ENCODE measurements at regions not wholly inside any gene's neighbourhood (a gene's known extent, or its start where the extent isn't known, plus 50 kb on each side); places are given as distances from the start of the nearest gene placed in this dataset.

DNA sequence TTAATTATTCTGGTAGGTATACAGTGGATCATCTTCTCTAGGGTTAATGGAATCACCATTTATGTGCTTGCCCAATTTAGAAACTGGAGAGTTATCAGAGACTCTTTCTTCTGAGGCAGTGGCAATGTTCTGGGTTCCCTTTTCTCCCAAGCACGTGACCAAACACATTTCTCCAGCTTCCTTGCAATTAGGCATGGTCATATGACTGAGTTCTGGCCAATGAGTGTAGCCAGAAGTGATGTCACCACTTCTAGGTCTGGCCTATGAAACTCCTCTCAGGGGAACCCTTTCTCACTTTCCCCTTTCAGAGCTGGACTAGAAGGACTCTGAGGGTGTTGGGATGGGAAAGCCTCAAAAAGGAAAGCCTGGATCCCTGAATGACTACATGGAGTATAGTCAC, 172.0 kb downstream of the NSG2 start:
- Histone ChIP-seq H3K36me3 (no peaks in the 10 kb centered on the region), H3K9me3 (peaks cover 0 to 8% (median 0%) of the 10 kb centered on the region in 3 donors), H3K4me1 (no peaks in the 10 kb centered on the region), H3K27ac (no peak overlapping the region), H3K27me3 (no peaks in the 10 kb centered on the region), H3K4me3 (no peak overlapping the region)
- no peak for ATAC-seq
- TF ChIP-seq, protein P1, sequence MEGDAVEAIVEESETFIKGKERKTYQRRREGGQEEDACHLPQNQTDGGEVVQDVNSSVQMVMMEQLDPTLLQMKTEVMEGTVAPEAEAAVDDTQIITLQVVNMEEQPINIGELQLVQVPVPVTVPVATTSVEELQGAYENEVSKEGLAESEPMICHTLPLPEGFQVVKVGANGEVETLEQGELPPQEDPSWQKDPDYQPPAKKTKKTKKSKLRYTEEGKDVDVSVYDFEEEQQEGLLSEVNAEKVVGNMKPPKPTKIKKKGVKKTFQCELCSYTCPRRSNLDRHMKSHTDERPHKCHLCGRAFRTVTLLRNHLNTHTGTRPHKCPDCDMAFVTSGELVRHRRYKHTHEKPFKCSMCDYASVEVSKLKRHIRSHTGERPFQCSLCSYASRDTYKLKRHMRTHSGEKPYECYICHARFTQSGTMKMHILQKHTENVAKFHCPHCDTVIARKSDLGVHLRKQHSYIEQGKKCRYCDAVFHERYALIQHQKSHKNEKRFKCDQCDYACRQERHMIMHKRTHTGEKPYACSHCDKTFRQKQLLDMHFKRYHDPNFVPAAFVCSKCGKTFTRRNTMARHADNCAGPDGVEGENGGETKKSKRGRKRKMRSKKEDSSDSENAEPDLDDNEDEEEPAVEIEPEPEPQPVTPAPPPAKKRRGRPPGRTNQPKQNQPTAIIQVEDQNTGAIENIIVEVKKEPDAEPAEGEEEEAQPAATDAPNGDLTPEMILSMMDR (IDR thresholded peaks at IDR 0.05 in 4 of 5, conservative IDR thresholded peaks at IDR 0.05 in 1 of 5), result no peak
- TF ChIP-seq POLR2A (IDR thresholded peaks at IDR 0.05), result no peak
- in situ Hi-C loops (cut with MboI; ENCODE audit: low sequenced_read_pairs in 4 of 4), result no loop called here
- intact Hi-C loops (cut with DNase I; ENCODE audit: low total_unique reads), result no loop called here
- DNase-seq, result no peak

DNA sequence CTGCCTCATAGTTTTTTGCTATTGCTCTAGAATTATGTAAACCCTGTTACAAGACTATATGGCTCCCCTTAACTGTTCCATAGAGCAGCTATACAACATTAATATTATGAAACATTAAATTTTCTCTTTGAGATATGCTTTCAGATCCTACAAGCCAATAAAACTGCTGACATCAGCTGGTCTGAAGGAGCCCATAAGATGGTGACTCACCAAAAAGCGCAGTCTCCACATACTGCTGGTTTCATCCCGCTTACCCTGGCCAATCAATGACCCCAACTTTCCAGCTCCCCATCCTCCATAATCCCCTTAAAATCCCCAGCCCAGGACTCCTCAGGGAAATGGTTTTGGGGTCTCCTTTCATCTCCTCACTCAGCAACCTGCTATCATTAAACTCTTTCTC, 172.7 kb downstream of the NSG2 start:
- H3K9me3 ChIP-seq, result peaks cover 0 to 8% (median 0%) of the 10 kb centered on the region in 3 donors
- intact Hi-C loops (cut with DNase I; ENCODE audit: low total_unique reads) (no loop called here), in situ Hi-C loops (cut with MboI; ENCODE audit: low sequenced_read_pairs in 4 of 4) (no loop called here)
- H3K4me1 ChIP-seq, result no peaks in the 10 kb centered on the region
- no peak for DNase-seq
- no peak overlapping the region for H3K27ac ChIP-seq
- no peaks in the 10 kb centered on the region for H3K36me3 ChIP-seq
- no peak for TF ChIP-seq POLR2A (IDR thresholded peaks at IDR 0.05)
- no peak for ATAC-seq
- H3K4me3 ChIP-seq, result no peak overlapping the region
- no peaks in the 10 kb centered on the region for H3K27me3 ChIP-seq

DNA sequence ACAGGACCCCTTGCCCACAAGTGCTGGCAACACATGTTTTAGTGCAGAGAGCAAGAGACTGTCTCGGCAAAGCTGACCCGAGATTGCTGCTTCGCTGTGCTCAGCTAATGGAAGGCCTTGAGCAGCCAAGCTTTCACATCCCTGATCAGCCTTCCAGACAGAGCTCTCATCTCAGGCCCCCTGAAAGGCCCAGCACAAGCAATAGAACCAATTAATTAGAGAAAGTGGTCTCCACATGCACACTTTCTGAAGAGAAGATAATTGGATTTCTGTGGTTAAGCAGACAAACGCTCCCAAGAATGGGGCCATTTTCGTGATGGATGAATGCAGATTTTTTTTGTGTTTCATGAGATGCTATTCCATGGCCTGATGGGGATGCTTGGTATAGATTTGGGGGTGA, 174.9 kb downstream of the NSG2 start:
- DNase-seq (no peak), ATAC-seq (no peak)
- Histone ChIP-seq H3K36me3 (no peaks in the 10 kb centered on the region), H3K27me3 (no peaks in the 10 kb centered on the region), H3K9me3 (peaks cover 0 to 8% (median 0%) of the 10 kb centered on the region in 3 donors), H3K4me1 (no peaks in the 10 kb centered on the region), H3K4me3 (no peak overlapping the region), H3K27ac (no peak overlapping the region)
- intact Hi-C loops (cut with DNase I; ENCODE audit: low total_unique reads), result no loop called here
- TF ChIP-seq, protein P1 (IDR thresholded peaks at IDR 0.05 in 4 of 5, conservative IDR thresholded peaks at IDR 0.05 in 1 of 5), result no peak
- no peak for TF ChIP-seq POLR2A (IDR thresholded peaks at IDR 0.05)
- in situ Hi-C loops (cut with MboI; ENCODE audit: low sequenced_read_pairs in 4 of 4), result no loop called here

DNA sequence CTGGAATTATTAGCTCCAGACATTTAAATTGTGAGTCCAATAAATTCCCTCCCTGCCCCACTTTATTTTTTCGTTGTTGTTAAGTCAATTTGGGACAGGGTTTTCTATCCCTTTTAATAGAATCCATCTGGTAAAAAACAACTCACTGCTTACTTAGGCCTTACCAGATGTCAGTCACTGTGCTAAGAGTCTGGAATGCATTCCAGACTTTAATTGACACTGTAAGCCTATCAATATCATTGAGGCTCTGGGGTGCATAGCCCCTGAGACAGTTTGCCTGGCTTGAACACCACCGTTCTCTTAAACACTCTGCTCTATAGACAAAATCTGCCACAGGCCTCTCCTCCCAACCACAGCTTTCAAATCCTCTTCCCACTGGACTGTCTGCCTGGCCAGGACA, 175.9 kb downstream of the NSG2 start:
- Histone ChIP-seq H3K4me1 (no peaks in the 10 kb centered on the region), H3K36me3 (no peaks in the 10 kb centered on the region), H3K4me3 (no peak overlapping the region), H3K27ac (no peak overlapping the region), H3K9me3 (peaks cover 0 to 8% (median 0%) of the 10 kb centered on the region in 3 donors), H3K27me3 (peaks cover 0 to 2% (median 0%) of the 10 kb centered on the region in 3 donors)
- intact Hi-C loops (cut with DNase I; ENCODE audit: low total_unique reads) (no loop called here), in situ Hi-C loops (cut with MboI; ENCODE audit: low sequenced_read_pairs in 4 of 4) (no loop called here)
- ATAC-seq (no peak), DNase-seq (no peak)
- TF ChIP-seq, protein P1 (IDR thresholded peaks at IDR 0.05 in 4 of 5, conservative IDR thresholded peaks at IDR 0.05 in 1 of 5), result no peak

DNA sequence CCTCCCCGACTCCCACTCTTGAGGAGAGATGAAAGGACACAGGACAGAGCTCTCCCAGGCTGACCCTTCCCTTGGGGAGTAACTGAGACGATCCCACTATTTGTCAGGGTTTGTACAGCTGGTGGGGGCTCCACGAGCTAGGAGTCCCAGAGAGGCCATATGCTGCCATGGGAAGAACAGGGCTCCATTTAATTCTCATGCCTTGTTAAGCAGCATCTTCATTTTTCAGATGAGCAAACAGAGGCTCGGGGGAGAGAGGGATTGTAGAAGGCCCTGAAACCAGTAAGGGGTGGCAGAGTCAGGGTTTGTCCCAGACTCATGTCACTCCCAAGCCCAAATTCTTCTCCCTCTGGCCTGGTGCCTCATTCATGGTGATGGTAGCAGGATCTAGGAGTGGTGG, 176.4 kb downstream of the NSG2 start:
- intact Hi-C loops (cut with DNase I; ENCODE audit: low total_unique reads) (no loop called here), in situ Hi-C loops (cut with MboI; ENCODE audit: low sequenced_read_pairs in 4 of 4) (no loop called here)
- Histone ChIP-seq H3K9me3 (peaks cover 0 to 8% (median 0%) of the 10 kb centered on the region in 3 donors), H3K36me3 (no peaks in the 10 kb centered on the region), H3K4me1 (no peaks in the 10 kb centered on the region), H3K4me3 (no peak overlapping the region), H3K27me3 (peaks cover 0 to 3% (median 0%) of the 10 kb centered on the region in 3 donors), H3K27ac (no peak overlapping the region)
- DNase-seq, result no peak
- TF ChIP-seq POLR2A (IDR thresholded peaks at IDR 0.05), result no peak
- TF ChIP-seq, protein P1 (IDR thresholded peaks at IDR 0.05 in 4 of 5, conservative IDR thresholded peaks at IDR 0.05 in 1 of 5), result no peak
- no peak for ATAC-seq

All from gastrocnemius medialis (tissue), 4 donors.